IPS DF 4.7 (cell line): ENCODE measurements at regions not wholly inside any gene's neighbourhood (a gene's known extent, or its start where the extent isn't known, plus 50 kb on each side); places are given as distances from the start of the nearest gene placed in this dataset.
"Not testable (repeated sequence)": the region's sequence is repeated elsewhere in the genome, so short reads cannot be mapped to it uniquely, and the experiment has no call there.

ENCODE experiments used
- DNase-seq: peaks from one replicate; pipeline ENCODE4 v3.0.0-alpha.2; 2013; ENCODE audit warnings: low spot score; ENCODE audit errors: extremely low read depth

DNA sequence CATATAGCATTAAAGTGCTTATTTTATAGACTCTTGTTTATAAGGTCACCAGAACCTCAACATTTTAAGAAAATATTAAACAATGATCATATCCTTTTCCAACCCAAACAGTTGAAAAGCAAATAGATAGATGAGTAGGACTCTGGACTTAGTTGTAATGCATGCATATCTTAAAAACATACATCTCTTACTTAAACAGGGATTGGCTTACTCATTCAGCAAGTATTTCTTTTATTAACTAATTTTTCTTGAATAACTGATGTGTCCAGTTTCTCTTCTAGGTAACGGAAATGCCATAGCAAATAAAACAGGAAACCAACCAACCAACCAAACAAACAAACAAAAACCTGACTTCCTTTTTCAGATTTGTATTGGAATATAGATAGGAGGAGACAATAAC lies 70.9 kb upstream of the NBPF4 start:
- no peak for DNase-seq

DNA sequence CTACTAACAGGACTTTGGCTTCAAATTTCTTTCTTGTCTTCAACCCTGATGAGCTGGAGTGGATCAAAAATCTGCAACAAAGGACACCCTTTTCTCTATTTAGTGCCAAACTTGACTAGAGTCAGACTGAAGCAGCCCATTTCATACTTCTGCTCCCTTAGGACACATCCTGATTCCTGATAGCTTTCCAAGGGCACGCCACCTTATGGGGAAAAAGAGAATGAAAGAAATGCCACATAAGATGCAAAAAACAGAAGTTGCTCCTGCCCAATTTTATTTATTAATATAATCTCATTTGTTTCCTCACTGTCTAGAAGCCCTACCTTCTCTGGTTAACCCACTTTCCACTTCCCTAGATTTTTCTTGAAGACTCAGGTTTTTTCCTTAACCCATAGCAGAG lies 72.7 kb upstream of the NBPF4 start:
- DNase-seq, result no peak

DNA sequence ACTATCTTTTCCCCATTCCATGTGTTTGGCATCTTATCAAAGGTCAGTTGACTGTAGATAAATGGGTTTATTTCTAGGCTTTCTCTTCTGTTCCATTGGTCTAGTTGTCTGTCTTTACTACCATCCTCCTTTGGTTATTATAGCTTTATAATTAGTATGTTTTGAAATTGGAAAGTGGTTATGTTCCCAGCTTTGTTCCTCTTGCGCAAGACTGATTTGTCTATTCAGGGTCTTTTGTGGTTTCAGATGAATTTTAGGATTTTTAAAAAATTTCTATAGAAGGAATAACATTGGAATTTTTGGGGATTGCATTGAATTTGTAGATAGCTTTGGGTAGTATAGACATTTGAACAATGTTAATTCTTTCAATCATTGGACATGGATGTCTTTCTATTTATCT lies 77.0 kb upstream of the NBPF4 start:
- no peak for DNase-seq

DNA sequence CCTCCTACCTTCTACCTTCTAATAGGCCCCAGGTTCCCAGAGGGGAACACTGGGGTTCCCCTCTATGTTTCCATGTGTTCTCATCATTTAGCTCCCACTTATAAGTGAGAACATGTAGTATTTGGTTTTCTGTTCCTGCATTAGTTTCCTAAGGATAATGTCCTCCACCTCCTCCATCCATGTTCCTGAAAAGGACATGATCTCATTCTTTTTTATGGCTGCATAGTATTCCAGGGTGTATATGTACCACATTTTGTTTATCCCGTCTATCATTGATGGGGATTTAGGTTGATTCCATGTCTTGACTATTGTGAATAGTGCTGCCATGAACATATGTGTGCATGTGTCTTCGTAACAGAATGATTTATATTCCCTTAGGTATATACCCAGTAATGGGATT lies 81.5 kb upstream of the NBPF4 start:
- DNase-seq, result not testable (repeated sequence)

DNA sequence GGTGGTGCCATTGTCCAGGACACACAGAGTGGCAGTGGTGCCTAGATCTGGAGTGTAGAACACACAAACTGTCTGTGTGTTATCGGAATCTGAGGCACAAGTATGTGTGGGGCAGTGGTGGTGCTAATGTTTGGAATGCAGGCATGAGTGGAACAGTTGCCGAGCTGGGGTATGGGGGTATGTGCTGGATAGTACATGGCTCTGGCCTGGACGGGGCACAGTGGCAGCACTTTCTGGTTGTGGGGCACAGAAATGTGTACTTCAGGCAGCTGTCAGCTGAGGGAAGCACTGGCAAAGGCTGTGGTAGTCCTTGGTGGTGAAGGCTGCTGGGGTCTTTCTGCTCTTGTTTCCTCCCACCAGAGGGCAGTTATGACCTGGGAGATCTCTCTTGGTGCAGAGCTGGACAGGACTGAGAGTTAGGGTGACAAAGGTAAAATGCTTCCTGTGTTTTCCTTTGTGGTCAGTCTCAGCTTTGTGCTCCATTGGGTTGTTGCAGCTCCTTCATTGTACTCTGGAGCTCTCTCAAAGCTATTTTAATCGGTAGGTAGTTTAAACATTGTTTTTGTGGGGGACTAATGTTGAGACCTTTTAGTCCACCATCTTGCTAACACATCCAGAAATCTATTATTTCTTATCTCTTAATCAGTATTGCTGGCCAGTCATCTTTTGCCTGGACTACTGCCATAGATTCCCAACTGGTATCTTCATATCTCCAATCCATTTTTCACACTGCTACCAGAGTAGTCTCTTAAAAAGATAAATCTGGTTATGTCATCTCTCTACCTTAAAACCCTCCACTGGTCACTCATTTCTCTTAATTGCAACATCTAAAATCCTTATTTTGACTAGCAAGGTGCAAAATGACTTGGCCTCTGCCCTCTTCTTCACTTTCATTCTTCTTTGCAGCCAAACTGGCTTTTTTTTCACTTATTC lies 83.9 kb upstream of the NBPF4 start:
- peak; percentile 25 for DNase-seq

DNA sequence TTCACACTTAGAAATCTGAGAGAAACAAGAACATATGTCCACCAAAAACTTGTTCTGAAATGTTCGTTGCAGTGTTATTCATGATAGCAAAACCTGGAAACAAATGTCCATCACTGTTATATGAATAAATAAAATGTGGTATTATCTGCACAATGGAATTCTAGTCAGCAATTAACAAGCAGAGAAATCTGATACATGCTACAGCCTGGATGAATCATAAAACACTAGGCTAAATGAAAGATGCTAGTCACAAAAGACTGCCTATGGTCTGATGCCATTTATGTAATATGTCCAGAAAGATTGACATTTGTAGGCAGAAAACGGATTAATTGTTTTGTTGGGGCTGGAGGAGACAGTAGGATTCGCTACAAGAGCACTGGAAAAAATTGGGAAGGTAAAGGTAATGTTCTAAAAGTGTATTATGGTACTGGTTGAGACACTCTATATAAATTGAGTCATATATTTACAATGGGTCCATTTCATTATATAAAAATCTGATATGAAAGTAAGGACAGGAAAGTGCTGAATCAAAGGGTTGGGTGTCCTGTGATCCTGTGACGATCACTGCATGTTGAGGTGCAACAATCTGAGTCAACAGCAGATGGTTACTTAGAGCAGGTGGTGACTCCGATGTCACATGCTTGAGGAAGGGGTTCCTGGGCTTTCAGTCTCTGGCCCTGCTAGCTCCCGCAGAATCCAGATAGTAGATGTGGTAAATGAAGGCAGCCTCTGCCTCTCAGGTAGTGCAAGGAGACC lies 102.1 kb upstream of the NBPF4 start:
- DNase-seq, result no peak

DNA sequence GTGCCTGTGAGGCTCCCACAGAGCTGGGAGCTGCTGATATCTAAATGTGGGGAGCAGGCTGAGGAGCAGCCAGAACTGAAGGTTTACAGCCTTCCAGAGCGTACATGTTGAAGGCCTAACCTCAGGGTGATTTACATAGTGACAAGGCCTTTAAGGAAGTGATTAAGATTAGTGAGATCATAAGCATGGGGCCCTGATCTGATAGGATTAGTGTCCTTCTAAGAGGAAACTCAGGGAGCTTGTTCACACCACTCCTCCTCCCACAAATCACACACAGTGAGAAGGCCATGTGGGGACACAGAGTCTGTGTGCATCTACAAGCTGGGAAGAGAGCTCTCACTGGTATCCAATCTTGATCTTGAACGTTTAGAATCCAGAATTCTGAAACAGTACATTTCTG lies 92.3 kb upstream of the NBPF6 start:
- no peak for DNase-seq

DNA sequence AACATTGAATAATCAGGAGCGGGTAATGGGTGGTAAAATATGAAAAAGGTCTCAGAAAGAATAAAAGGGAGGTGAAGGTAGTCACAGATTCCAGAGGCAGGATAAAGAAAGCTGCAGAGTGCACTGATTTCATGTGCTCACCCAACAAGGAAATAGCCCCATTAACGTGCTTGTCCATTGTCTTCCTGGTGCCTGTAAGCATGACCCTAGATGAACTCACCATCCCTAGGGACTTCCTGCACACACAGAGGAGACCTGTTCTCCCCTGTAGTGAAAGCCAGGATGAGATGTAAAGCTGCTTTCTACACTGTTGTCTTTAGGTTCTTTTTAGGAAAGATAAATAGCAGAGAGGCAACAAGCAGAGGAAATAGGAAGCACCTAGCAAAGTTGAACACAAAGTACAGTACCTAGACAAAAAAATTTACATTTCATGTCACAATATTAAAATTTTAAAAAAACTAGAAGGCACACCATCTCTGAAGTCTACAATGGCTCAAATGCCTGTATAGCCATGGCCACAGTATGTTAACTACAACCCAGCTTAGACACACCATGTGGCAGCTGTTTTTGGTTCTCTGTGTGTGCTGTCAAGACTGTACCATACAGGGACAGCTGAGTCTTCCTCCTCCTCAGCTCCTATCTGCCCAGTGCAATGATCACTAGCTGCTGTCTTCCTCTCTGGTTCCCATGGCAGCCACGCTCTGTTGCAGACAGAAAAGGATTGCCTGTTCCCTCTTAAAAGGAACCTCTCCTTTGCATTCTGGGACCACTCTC lies 69.9 kb upstream of the NBPF6 start:
- not testable (repeated sequence) for DNase-seq
